ENCODE measurements at regions not wholly inside any gene's neighbourhood (a gene's known extent, or its start where the extent isn't known, plus 50 kb on each side); places are given as distances from the start of the nearest gene placed in this dataset.

DNA sequence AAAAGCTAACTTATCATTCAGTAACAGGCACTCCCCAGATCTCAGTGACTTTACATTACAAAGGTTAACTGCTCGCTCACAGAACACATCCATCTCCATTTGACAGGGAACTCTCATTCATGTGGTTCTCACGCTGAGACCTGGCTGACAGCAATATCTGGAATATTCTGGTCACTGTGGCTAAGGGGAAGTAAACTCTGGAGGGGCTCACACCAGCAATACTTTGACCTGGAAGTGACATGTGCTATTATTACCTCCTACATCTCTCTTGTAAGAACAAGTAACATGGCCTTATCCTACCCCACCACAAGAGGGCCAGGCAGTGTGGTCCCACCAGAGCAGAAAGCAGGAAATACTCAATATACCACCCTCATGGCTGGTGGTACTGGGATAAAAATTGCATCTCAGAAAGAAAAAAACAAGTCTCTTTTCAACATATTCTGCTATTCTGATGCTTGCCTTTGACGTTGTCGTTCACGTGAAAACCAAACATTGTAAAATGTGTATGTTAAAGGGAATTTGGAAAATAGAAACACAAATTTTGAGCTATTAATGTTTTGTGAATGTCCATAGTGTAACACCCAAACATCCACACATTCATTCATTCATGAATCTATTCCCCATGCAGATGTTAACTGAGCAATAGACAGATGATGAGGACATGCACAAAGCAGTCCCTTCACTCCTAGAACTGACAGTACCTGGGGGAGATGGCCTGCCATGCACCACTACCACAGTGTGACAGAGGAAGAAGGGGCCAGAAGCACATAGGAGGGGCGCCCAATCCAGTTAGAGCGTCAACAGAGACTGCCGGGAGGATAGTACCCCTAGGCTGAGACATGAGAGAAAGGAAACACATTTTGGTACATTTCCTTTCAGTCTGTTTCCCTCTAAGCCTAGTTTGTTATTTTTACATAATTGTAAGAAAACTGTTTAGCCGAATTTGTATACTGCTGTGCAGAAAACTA is 166.0 kb upstream of the SP4 start:
- TF ChIP-seq POLR2A (IDR thresholded peaks at IDR 0.05), result no peak
- TF ChIP-seq, protein P1, sequence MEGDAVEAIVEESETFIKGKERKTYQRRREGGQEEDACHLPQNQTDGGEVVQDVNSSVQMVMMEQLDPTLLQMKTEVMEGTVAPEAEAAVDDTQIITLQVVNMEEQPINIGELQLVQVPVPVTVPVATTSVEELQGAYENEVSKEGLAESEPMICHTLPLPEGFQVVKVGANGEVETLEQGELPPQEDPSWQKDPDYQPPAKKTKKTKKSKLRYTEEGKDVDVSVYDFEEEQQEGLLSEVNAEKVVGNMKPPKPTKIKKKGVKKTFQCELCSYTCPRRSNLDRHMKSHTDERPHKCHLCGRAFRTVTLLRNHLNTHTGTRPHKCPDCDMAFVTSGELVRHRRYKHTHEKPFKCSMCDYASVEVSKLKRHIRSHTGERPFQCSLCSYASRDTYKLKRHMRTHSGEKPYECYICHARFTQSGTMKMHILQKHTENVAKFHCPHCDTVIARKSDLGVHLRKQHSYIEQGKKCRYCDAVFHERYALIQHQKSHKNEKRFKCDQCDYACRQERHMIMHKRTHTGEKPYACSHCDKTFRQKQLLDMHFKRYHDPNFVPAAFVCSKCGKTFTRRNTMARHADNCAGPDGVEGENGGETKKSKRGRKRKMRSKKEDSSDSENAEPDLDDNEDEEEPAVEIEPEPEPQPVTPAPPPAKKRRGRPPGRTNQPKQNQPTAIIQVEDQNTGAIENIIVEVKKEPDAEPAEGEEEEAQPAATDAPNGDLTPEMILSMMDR (IDR thresholded peaks at IDR 0.05), result no peak

Measured in lower leg skin (tissue), 3 donors.